ENCODE measurements at regions not wholly inside any gene's neighbourhood (a gene's known extent, or its start where the extent isn't known, plus 50 kb on each side); places are given as distances from the start of the nearest gene placed in this dataset.

DNA sequence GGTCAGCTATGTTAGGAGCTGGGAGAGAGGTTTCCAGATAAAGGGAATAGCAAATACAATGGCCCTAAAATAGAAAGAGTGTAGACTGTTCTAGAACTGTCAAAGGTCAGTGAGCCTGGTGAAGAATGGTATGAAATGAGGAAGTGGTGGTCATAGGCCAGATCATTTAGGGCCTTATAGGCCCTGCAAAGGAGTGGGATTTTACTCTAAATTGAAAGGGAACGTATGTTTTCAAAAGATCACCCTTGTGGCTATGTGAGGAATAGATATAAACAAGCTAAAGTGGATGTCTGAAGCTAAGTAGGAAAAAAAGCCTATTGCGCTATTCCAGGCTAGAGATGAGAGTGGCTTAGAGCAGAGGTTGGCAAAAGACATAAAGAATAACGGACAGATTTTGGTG, 70.7 kb upstream of the TDRD3 start:
- TF ChIP-seq CEBPB (IDR thresholded peaks at IDR 0.05) = no peak
- no peak for TF ChIP-seq EGR1 (IDR thresholded peaks at IDR 0.05)
- TF ChIP-seq TAF1 (IDR thresholded peaks at IDR 0.05; ENCODE audit: low read depth) = no peak
- no peak for TF ChIP-seq TCF12 (IDR thresholded peaks at IDR 0.05; ENCODE audit: low read depth)
- TF ChIP-seq ZBTB7A (IDR thresholded peaks at IDR 0.05; ENCODE audit: low read depth) = no peak
- no peak for TF ChIP-seq RAD21 (IDR thresholded peaks at IDR 0.05; ENCODE audit: low read depth)
- TF ChIP-seq YY1 (IDR thresholded peaks at IDR 0.05; ENCODE audit: low read depth) = no peak
- TF ChIP-seq, protein P1, sequence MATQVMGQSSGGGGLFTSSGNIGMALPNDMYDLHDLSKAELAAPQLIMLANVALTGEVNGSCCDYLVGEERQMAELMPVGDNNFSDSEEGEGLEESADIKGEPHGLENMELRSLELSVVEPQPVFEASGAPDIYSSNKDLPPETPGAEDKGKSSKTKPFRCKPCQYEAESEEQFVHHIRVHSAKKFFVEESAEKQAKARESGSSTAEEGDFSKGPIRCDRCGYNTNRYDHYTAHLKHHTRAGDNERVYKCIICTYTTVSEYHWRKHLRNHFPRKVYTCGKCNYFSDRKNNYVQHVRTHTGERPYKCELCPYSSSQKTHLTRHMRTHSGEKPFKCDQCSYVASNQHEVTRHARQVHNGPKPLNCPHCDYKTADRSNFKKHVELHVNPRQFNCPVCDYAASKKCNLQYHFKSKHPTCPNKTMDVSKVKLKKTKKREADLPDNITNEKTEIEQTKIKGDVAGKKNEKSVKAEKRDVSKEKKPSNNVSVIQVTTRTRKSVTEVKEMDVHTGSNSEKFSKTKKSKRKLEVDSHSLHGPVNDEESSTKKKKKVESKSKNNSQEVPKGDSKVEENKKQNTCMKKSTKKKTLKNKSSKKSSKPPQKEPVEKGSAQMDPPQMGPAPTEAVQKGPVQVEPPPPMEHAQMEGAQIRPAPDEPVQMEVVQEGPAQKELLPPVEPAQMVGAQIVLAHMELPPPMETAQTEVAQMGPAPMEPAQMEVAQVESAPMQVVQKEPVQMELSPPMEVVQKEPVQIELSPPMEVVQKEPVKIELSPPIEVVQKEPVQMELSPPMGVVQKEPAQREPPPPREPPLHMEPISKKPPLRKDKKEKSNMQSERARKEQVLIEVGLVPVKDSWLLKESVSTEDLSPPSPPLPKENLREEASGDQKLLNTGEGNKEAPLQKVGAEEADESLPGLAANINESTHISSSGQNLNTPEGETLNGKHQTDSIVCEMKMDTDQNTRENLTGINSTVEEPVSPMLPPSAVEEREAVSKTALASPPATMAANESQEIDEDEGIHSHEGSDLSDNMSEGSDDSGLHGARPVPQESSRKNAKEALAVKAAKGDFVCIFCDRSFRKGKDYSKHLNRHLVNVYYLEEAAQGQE (IDR thresholded peaks at IDR 0.05; ENCODE audit: low read depth) = no peak
- no peak for TF ChIP-seq EP300 (IDR thresholded peaks at IDR 0.05; ENCODE audit: borderline replicate concordance)
- TF ChIP-seq, protein P2, sequence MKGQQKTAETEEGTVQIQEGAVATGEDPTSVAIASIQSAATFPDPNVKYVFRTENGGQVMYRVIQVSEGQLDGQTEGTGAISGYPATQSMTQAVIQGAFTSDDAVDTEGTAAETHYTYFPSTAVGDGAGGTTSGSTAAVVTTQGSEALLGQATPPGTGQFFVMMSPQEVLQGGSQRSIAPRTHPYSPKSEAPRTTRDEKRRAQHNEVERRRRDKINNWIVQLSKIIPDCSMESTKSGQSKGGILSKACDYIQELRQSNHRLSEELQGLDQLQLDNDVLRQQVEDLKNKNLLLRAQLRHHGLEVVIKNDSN (IDR thresholded peaks at IDR 0.05) = no peak
- no peak for TF ChIP-seq CREB1 (IDR thresholded peaks at IDR 0.05; ENCODE audit: low read depth)
- no peak for TF ChIP-seq MAX (IDR thresholded peaks at IDR 0.05)
- TF ChIP-seq TEAD4 (IDR thresholded peaks at IDR 0.05) = no peak

Measured in Ishikawa (cell line).